CD4-positive, alpha-beta memory T cell (primary cell): ENCODE measurements at regions not wholly inside any gene's neighbourhood (a gene's known extent, or its start where the extent isn't known, plus 50 kb on each side); places are given as distances from the start of the nearest gene placed in this dataset.
"Not testable (repeated sequence)": the region's sequence is repeated elsewhere in the genome, so short reads cannot be mapped to it uniquely, and the experiment has no call there.

Source experiments
- CTCF ChIA-PET: fragments of 350-600 bp; sonication (Branson Sonifier 250); formaldehyde crosslinking; loops from one replicate; lab custom pipeline; 2021; ENCODE audit warnings: inconsistent platforms; ENCODE audit not compliant: partially characterized antibody; lab: Charles Lee
- POLR2A ChIA-PET: fragments of 350-600 bp; sonication (Branson Sonifier 250); formaldehyde crosslinking; loops from one replicate; lab custom pipeline; 2021; ENCODE audit not compliant: partially characterized antibody; lab: Charles Lee
- DNase-seq, 5 donors: peaks; one replicate each; pipeline versions ENCODE4 v3.0.0 to v3.0.0-alpha.2; 2020 to 2022; ENCODE audit warnings: mixed read lengths in 1 of 5
- H3K27ac ChIP-seq: one replicate; pipeline ENCODE4 v1.7.0; 2013; ENCODE audit warnings: low read depth, low read length
- H3K27me3 ChIP-seq: 2 replicates; pipeline ENCODE4 v1.7.0; 2013; ENCODE audit warnings: mild to moderate bottlenecking, low read length, moderate library complexity; ENCODE audit not compliant: insufficient read depth
- H3K36me3 ChIP-seq: 2 replicates; pipeline ENCODE4 v1.7.0; 2013; ENCODE audit warnings: mild to moderate bottlenecking, low read length, moderate library complexity; ENCODE audit not compliant: insufficient read depth
- H3K4me1 ChIP-seq: 2 replicates; pipeline ENCODE4 v1.7.0; 2013; ENCODE audit warnings: mild to moderate bottlenecking, low read length, moderate library complexity; ENCODE audit not compliant: insufficient read depth
- H3K4me3 ChIP-seq, 2 donors: one replicate each; pipeline ENCODE4 v1.7.0; 2013; ENCODE audit warnings: low read length in 2 of 2, mild to moderate bottlenecking in 1 of 2
- H3K9me3 ChIP-seq, 2 donors: one replicate each; pipeline ENCODE4 v1.7.0; 2013; ENCODE audit warnings: low read length in 2 of 2, control low read depth in 1 of 2; ENCODE audit not compliant: control insufficient read depth in 1 of 2
- H3K27ac Mint-ChIP-seq, 7 donors: one replicate each; pipeline ENCODE4 v1.8.0; 2020 to 2021; ENCODE audit warnings: mixed read lengths in 7 of 7, mild to moderate bottlenecking in 6 of 7, inconsistent platforms in 3 of 7, moderate library complexity in 3 of 7
- H3K27me3 Mint-ChIP-seq, 2 donors: one replicate each; pipeline ENCODE4 v1.8.0; 2020 to 2021; ENCODE audit warnings: mixed read lengths in 2 of 2
- H3K36me3 Mint-ChIP-seq, 2 donors: one replicate each; pipeline ENCODE4 v1.8.0; 2020 to 2021; ENCODE audit warnings: mixed read lengths in 2 of 2, inconsistent platforms in 1 of 2, mild to moderate bottlenecking in 1 of 2
- H3K4me1 Mint-ChIP-seq, 4 donors: one replicate each; pipeline ENCODE4 v1.8.0; 2020 to 2021; ENCODE audit warnings: mixed read lengths in 4 of 4, mild to moderate bottlenecking in 1 of 4
- H3K4me3 Mint-ChIP-seq, 8 donors: one replicate each; pipeline ENCODE4 v1.8.0; 2020 to 2021; ENCODE audit warnings: mixed read lengths in 8 of 8, mild to moderate bottlenecking in 7 of 8, moderate library complexity in 6 of 8, inconsistent platforms in 3 of 8
- H3K9me3 Mint-ChIP-seq, 8 donors: one replicate each; pipeline ENCODE4 v1.8.0; 2020 to 2021; ENCODE audit warnings: mixed read lengths in 8 of 8, mild to moderate bottlenecking in 5 of 8, inconsistent platforms in 3 of 8, moderate library complexity in 1 of 8
- intact Hi-C: fragments of 100-400 bp; cut with micrococcal nuclease; formaldehyde crosslinking; loops from one replicate; pipeline ENCODE4 v1.15.1; 2023

GRCh38 chrX:40224658-40225057, 126.9 kb upstream of the BCOR start:
- Histone ChIP-seq H3K27me3 (no peaks in the 10 kb centered on the region), H3K36me3 (no peaks in the 10 kb centered on the region), H3K9me3 (no peaks in the 10 kb centered on the region), H3K4me3 (no peak overlapping the region), H3K27ac (no peak overlapping the region), H3K4me1 (no peaks in the 10 kb centered on the region)
- CTCF ChIA-PET: no interaction called here
- POLR2A ChIA-PET: no interaction called here
- Mint-ChIP-seq H3K4me3 (no peak overlapping the region), H3K27ac (no peak overlapping the region), H3K9me3 (peaks cover 0 to 9% (median 4%) of the 10 kb centered on the region in 8 donors), H3K36me3 (no peaks in the 10 kb centered on the region), H3K27me3 (no peaks in the 10 kb centered on the region), H3K4me1 (no peaks in the 10 kb centered on the region)
- intact Hi-C loops: no loop called here
- no peak for DNase-seq

GRCh38 chrX:40222612-40223011, 124.9 kb upstream of the BCOR start:
- H3K9me3 ChIP-seq, H3K36me3 Mint-ChIP-seq, H3K4me3 Mint-ChIP-seq, DNase-seq, intact Hi-C loops, H3K4me1 Mint-ChIP-seq, H3K9me3 Mint-ChIP-seq, H3K27me3 Mint-ChIP-seq, H3K27me3 ChIP-seq, H3K4me1 ChIP-seq, POLR2A ChIA-PET, CTCF ChIA-PET, H3K36me3 ChIP-seq, H3K27ac ChIP-seq, H3K4me3 ChIP-seq, H3K27ac Mint-ChIP-seq: not testable (repeated sequence)

GRCh38 chrX:40213092-40213491, 115.3 kb upstream of the BCOR start:
- Histone ChIP-seq H3K9me3 (no peaks in the 10 kb centered on the region), H3K4me1 (no peaks in the 10 kb centered on the region), H3K4me3 (no peak overlapping the region), H3K36me3 (no peaks in the 10 kb centered on the region), H3K27me3 (no peaks in the 10 kb centered on the region), H3K27ac (no peak overlapping the region)
- DNase-seq: no peak
- Mint-ChIP-seq H3K9me3 (peaks cover 0 to 12% (median under 1%) of the 10 kb centered on the region in 8 donors), H3K4me3 (no peak overlapping the region), H3K36me3 (no peaks in the 10 kb centered on the region), H3K27me3 (no peaks in the 10 kb centered on the region), H3K4me1 (no peaks in the 10 kb centered on the region), H3K27ac (no peak overlapping the region)
- ChIA-PET POLR2A (no interaction called here), CTCF (no interaction called here)
- intact Hi-C loops: no loop called here

GRCh38 chrX:40209951-40210617, 112.3 kb upstream of the BCOR start:
- intact Hi-C loops: loop anchor here (5.0 kb wide), 1 partner anchor 38 kb away; no protein-coding TSS in a partner anchor
- H3K4me3 Mint-ChIP-seq: no peak overlapping the region
- peaks cover 0 to 12% (median 0%) of the 10 kb centered on the region in 8 donors for H3K9me3 Mint-ChIP-seq
- H3K27me3 Mint-ChIP-seq: no peaks in the 10 kb centered on the region
- CTCF ChIA-PET: no interaction called here
- H3K36me3 ChIP-seq: no peaks in the 10 kb centered on the region
- H3K27ac Mint-ChIP-seq: no peak overlapping the region
- H3K4me3 ChIP-seq: no peak overlapping the region
- no peak overlapping the region for H3K27ac ChIP-seq
- POLR2A ChIA-PET: no interaction called here
- H3K4me1 Mint-ChIP-seq: peaks cover 0 to 3% (median 1%) of the 10 kb centered on the region in 4 donors
- no peaks in the 10 kb centered on the region for H3K36me3 Mint-ChIP-seq
- no peaks in the 10 kb centered on the region for H3K27me3 ChIP-seq
- no peaks in the 10 kb centered on the region for H3K9me3 ChIP-seq
- no peak for DNase-seq
- no peaks in the 10 kb centered on the region for H3K4me1 ChIP-seq

- CTCF ChIA-PET: no interaction called here
These were observed 109.9 kb upstream of the BCOR start for GRCh38 chrX:40207626-40208025.

GRCh38 chrX:40205471-40205870, 107.7 kb upstream of the BCOR start:
- Histone ChIP-seq H3K4me1 (peaks cover 9% of the 10 kb centered on the region), H3K36me3 (no peaks in the 10 kb centered on the region), H3K27ac (no peak overlapping the region), H3K9me3 (no peaks in the 10 kb centered on the region), H3K4me3 (no peak overlapping the region), H3K27me3 (no peaks in the 10 kb centered on the region)
- Mint-ChIP-seq H3K4me1 (peaks cover 6 to 17% (median 11%) of the 10 kb centered on the region in 4 donors), H3K9me3 (peaks cover 0 to 1% (median 0%) of the 10 kb centered on the region in 8 donors), H3K4me3 (no peak overlapping the region), H3K27ac (peak overlapping the region in 1 of 7 donors; percentile 42), H3K27me3 (no peaks in the 10 kb centered on the region), H3K36me3 (no peaks in the 10 kb centered on the region)
- intact Hi-C loops: loop anchor here (5.0 kb wide), 1 partner anchor 33 kb away; no protein-coding TSS in a partner anchor
- POLR2A ChIA-PET: no interaction called here
- no peak for DNase-seq
- CTCF ChIA-PET: no interaction called here

More at GRCh38 chrX:40207626-40208025, 109.9 kb upstream of the BCOR start:
- H3K27me3 Mint-ChIP-seq: no peaks in the 10 kb centered on the region
- peaks cover 1 to 6% (median 4%) of the 10 kb centered on the region in 4 donors for H3K4me1 Mint-ChIP-seq
- no peaks in the 10 kb centered on the region for H3K36me3 Mint-ChIP-seq
- Histone ChIP-seq H3K36me3 (no peaks in the 10 kb centered on the region), H3K4me1 (peaks cover 1% of the 10 kb centered on the region), H3K27ac (no peak overlapping the region), H3K4me3 (no peak overlapping the region), H3K9me3 (no peaks in the 10 kb centered on the region), H3K27me3 (no peaks in the 10 kb centered on the region)
- intact Hi-C loops: loop anchor here (5.0 kb wide), 1 partner anchor 35 kb away; no protein-coding TSS in a partner anchor
- DNase-seq: no peak
- H3K9me3 Mint-ChIP-seq: no peaks in the 10 kb centered on the region
- POLR2A ChIA-PET: no interaction called here
- no peak overlapping the region for H3K27ac Mint-ChIP-seq
- no peak overlapping the region for H3K4me3 Mint-ChIP-seq

- intact Hi-C loops: no loop called here
- H3K9me3 Mint-ChIP-seq: peaks cover 0 to 1% (median 0%) of the 10 kb centered on the region in 8 donors
- H3K27me3 Mint-ChIP-seq: no peaks in the 10 kb centered on the region
- Histone ChIP-seq H3K4me1 (peaks cover 9% of the 10 kb centered on the region), H3K27ac (no peak overlapping the region), H3K9me3 (no peaks in the 10 kb centered on the region), H3K27me3 (no peaks in the 10 kb centered on the region), H3K36me3 (no peaks in the 10 kb centered on the region), H3K4me3 (no peak overlapping the region)
- H3K4me3 Mint-ChIP-seq: peak overlapping the region in 4 of 8 donors; percentile 3 to 53 (median 18)
- ChIA-PET POLR2A (interaction anchor here (1.0 to 2.5 kb wide), 2 partner anchors 26 to 32 kb away, joined by 3 to 12 read pairs; no protein-coding TSS in a partner anchor), CTCF (no interaction called here)
- H3K36me3 Mint-ChIP-seq: no peaks in the 10 kb centered on the region
- peaks cover 5 to 17% (median 9%) of the 10 kb centered on the region in 4 donors for H3K4me1 Mint-ChIP-seq
- H3K27ac Mint-ChIP-seq: peak overlapping the region in 4 of 7 donors; percentile 0 to 64 (median 35)
- DNase-seq: peak in 2 of 5 donors; percentile 7 to 13
These were observed 104.7 kb upstream of the BCOR start for GRCh38 chrX:40202456-40202855.
